H9 (cell line): ENCODE measurements at regions not wholly inside any gene's neighbourhood (a gene's known extent, or its start where the extent isn't known, plus 50 kb on each side); places are given as distances from the start of the nearest gene placed in this dataset.

Experiments
- DNase-seq: peaks from one replicate; pipeline ENCODE4 v3.0.0-alpha.2; 2017
- H2AFZ ChIP-seq: one replicate; pipeline ENCODE4 v1.6.1; 2013; ENCODE audit warnings: mild to moderate bottlenecking, low read length, control low read depth, moderate library complexity
- H2AK5ac ChIP-seq: 2 replicates; pipeline ENCODE4 v1.6.1; 2013; ENCODE audit warnings: low read length, control low read depth, mixed read lengths; ENCODE audit not compliant: insufficient read length
- H2BK120ac ChIP-seq: one replicate; pipeline ENCODE4 v1.6.1; 2013; ENCODE audit warnings: low read depth, mild to moderate bottlenecking, low read length, control low read depth, inconsistent platforms; ENCODE audit not compliant: poor library complexity, severe bottlenecking
- H2BK12ac ChIP-seq: 2 replicates; pipeline ENCODE4 v1.6.1; 2013; ENCODE audit warnings: low read length, control low read depth, mixed read lengths, low read depth; ENCODE audit not compliant: insufficient read length
- H2BK15ac ChIP-seq: 2 replicates; pipeline ENCODE4 v1.6.1; 2013; ENCODE audit warnings: low read depth, low read length, control low read depth
- H2BK20ac ChIP-seq: one replicate; pipeline ENCODE4 v1.6.1; 2013; ENCODE audit warnings: low read depth, mild to moderate bottlenecking, low read length, control low read depth, inconsistent platforms; ENCODE audit not compliant: poor library complexity, severe bottlenecking
- H2BK5ac ChIP-seq: 2 replicates; pipeline ENCODE4 v1.6.1; 2013; ENCODE audit warnings: low read length, control low read depth, mixed read lengths; ENCODE audit not compliant: insufficient read length
- H3K14ac ChIP-seq: 2 replicates; pipeline ENCODE4 v1.6.1; 2013; ENCODE audit warnings: low read length, control low read depth; ENCODE audit not compliant: insufficient read depth
- H3K18ac ChIP-seq: 2 replicates; pipeline ENCODE4 v1.6.1; 2013; ENCODE audit warnings: low read depth, mild to moderate bottlenecking, mixed read lengths, low read length, control low read depth; ENCODE audit not compliant: insufficient read length
- H3K23ac ChIP-seq: 2 replicates; pipeline ENCODE4 v1.6.1; 2013; ENCODE audit warnings: low read length, control low read depth, mixed read lengths, low read depth; ENCODE audit not compliant: insufficient read length
- H3K23me2 ChIP-seq: 2 replicates; pipeline ENCODE4 v1.6.1; 2013; ENCODE audit warnings: low read depth, mild to moderate bottlenecking, mixed read lengths, low read length, control low read depth; ENCODE audit not compliant: insufficient read length, poor library complexity, severe bottlenecking
- H3K27ac ChIP-seq: 2 replicates; pipeline ENCODE4 v1.5.1; 2013; ENCODE audit warnings: low read length, control low read depth, mixed read lengths, low read depth; ENCODE audit not compliant: insufficient read length
- H3K27me3 ChIP-seq: 2 replicates; pipeline ENCODE4 v1.6.1; 2013; ENCODE audit warnings: low read length, control low read depth, inconsistent platforms; ENCODE audit not compliant: insufficient read depth
- H3K4ac ChIP-seq: 2 replicates; pipeline ENCODE4 v1.6.1; 2013; ENCODE audit warnings: low read depth, mild to moderate bottlenecking, control low read depth, inconsistent platforms, low read length, moderate library complexity
- H3K4me1 ChIP-seq: 2 replicates; pipeline ENCODE4 v1.6.1; 2013; ENCODE audit warnings: low read length, control low read depth, inconsistent platforms; ENCODE audit not compliant: insufficient read depth
- H3K4me2 ChIP-seq: 2 replicates; pipeline ENCODE4 v1.6.1; 2013; ENCODE audit warnings: low read length, control low read depth, mixed read lengths; ENCODE audit not compliant: insufficient read length, insufficient read depth
- H3K56ac ChIP-seq: 2 replicates; pipeline ENCODE4 v1.6.1; 2013; ENCODE audit warnings: low read depth, mild to moderate bottlenecking, mixed read lengths, low read length, control low read depth; ENCODE audit not compliant: insufficient read length
- H3K79me1 ChIP-seq: 2 replicates; pipeline ENCODE4 v1.6.1; 2013; ENCODE audit warnings: low read depth, mild to moderate bottlenecking, moderate library complexity, low read length, control low read depth, inconsistent platforms; ENCODE audit not compliant: insufficient read depth, poor library complexity, severe bottlenecking
- H3K79me2 ChIP-seq: 2 replicates; pipeline ENCODE4 v1.6.1; 2013; ENCODE audit warnings: low read length, control low read depth, inconsistent platforms; ENCODE audit not compliant: insufficient read depth
- H3K9ac ChIP-seq: 2 replicates; pipeline ENCODE4 v1.6.1; 2013; ENCODE audit warnings: low read length, control low read depth, mixed read lengths; ENCODE audit not compliant: insufficient read length; ENCODE audit errors: extremely low read depth
- H3K9me3 ChIP-seq: one replicate; pipeline ENCODE4 v1.6.1; 2013; ENCODE audit warnings: low read depth, low read length, inconsistent platforms; ENCODE audit not compliant: control insufficient read depth
- H3T11ph ChIP-seq: one replicate; pipeline ENCODE4 v1.6.1; 2013; ENCODE audit warnings: mild to moderate bottlenecking, low read length, control low read depth, inconsistent platforms
- H4K20me1 ChIP-seq: one replicate; pipeline ENCODE4 v1.6.1; 2013; ENCODE audit not compliant: control insufficient read depth, insufficient read length, insufficient read depth
- H4K5ac ChIP-seq: 2 replicates; pipeline ENCODE4 v1.6.1; 2013; ENCODE audit warnings: low read depth, mild to moderate bottlenecking, mixed read lengths, low read length, control low read depth; ENCODE audit not compliant: insufficient read length
- H4K8ac ChIP-seq: replicated peaks from 2 replicates; pipeline ENCODE4 v1.6.1; 2013; ENCODE audit warnings: low read length, control low read depth, mixed read lengths, low read depth; ENCODE audit not compliant: insufficient read length
- H4K91ac ChIP-seq: 2 replicates; pipeline ENCODE4 v1.6.1; 2013; ENCODE audit warnings: low read depth, mild to moderate bottlenecking, moderate library complexity, mixed read lengths, low read length, control low read depth; ENCODE audit not compliant: insufficient read length
- H3K27ac Mint-ChIP-seq, 3 experiments: 2 replicates in 2 of 3; 3 replicates in 1 of 3; pipeline ENCODE4 v1.8.0; 2020 to 2021; ENCODE audit warnings: mixed read lengths in 3 of 3, mild to moderate bottlenecking in 1 of 3, moderate library complexity in 1 of 3
- H3K27me3 Mint-ChIP-seq: 2 replicates; pipeline ENCODE4 v1.8.0; 2021; ENCODE audit warnings: low read depth, mild to moderate bottlenecking, moderate library complexity, mixed read lengths
- H3K36me3 Mint-ChIP-seq, 3 experiments: 2 replicates in 2 of 3; 3 replicates in 1 of 3; pipeline ENCODE4 v1.8.0; 2020 to 2021; ENCODE audit warnings: low read depth in 3 of 3, mixed read lengths in 3 of 3; ENCODE audit not compliant: insufficient read depth in 1 of 3
- H3K4me1 Mint-ChIP-seq, 2 experiments: 2 replicates each; pipeline ENCODE4 v1.8.0; 2020; ENCODE audit warnings: mixed read lengths in 2 of 2
- H3K4me3 Mint-ChIP-seq, 2 experiments: 2 replicates in 1 of 2; 3 replicates in 1 of 2; pipeline ENCODE4 v1.8.0; 2020 to 2021; ENCODE audit warnings: mild to moderate bottlenecking in 2 of 2, mixed read lengths in 2 of 2, moderate library complexity in 1 of 2
- H3K9me3 Mint-ChIP-seq, 2 experiments: 2 replicates in 1 of 2; 3 replicates in 1 of 2; pipeline ENCODE4 v1.8.0; 2020; ENCODE audit warnings: mild to moderate bottlenecking in 2 of 2, mixed read lengths in 2 of 2, moderate library complexity in 1 of 2
- WGBS: extraction: QIAGEN DNeasy Blood & Tissue Kit; methylation state at CpG from one replicate; pipeline ENCODE4 v1.1.7; 2013; ENCODE audit warnings: missing lambda C conversion rate, low lambda C conversion rate, mixed read lengths; ENCODE audit not compliant: insufficient read length; ENCODE audit errors: extremely low coverage; 5-methylcytosine and 5-hydroxymethylcytosine counted together
- TF ChIP-seq, protein P1 (sequence below): fragments of 200-600 bp; sonication (generic); conservative IDR thresholded peaks from 3 replicates; pipeline ENCODE4 v1.8.0; 2021; ENCODE audit warnings: antibody characterized with exemption, mild to moderate bottlenecking

DNA sequence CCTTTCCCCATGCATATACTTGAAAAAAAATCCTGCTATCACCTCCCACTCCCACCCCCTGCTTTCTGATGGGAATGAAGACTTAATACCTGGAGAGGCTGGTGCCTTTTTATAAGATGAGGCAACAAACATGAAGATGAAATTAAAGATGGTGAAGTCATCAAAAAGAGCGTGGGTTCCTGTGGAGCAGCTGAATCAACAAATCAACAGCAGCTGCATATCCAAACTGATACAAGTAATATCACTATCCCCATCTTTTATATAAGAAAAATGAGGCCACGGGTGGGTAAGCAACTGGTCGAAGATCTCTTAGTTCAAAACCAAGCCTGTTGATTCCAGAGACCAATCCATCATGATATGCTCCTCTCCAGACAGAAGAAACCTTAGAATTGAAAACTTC lies 268.5 kb downstream of the ENC1 start:
- Histone ChIP-seq H4K20me1 (no peaks in the 10 kb centered on the region), H3K79me1 (no peaks in the 10 kb centered on the region), H3K14ac (no peak overlapping the region), H3K79me2 (no peaks in the 10 kb centered on the region), H4K5ac (no peak overlapping the region), H3T11ph (no peak overlapping the region), H4K8ac (no peak overlapping the region), H2AFZ (no peak overlapping the region), H3K9ac (no peak overlapping the region), H2BK120ac (no peak overlapping the region), H2BK15ac (no peak overlapping the region), H2BK20ac (no peak overlapping the region), H3K4me1 (no peaks in the 10 kb centered on the region; the same call in 1 of the 2 replicates), H3K23me2 (no peaks in the 10 kb centered on the region), H3K18ac (no peak overlapping the region), H3K27ac (no peak overlapping the region), H2BK12ac (no peak overlapping the region), H2BK5ac (no peak overlapping the region), H3K4ac (no peak overlapping the region), H4K91ac (no peak overlapping the region), H3K9me3 (no peaks in the 10 kb centered on the region), H3K56ac (no peak overlapping the region), H3K27me3 (no peaks in the 10 kb centered on the region), H3K23ac (no peak overlapping the region), H3K4me2 (no peak overlapping the region), H2AK5ac (no peak overlapping the region)
- TF ChIP-seq, protein P1, sequence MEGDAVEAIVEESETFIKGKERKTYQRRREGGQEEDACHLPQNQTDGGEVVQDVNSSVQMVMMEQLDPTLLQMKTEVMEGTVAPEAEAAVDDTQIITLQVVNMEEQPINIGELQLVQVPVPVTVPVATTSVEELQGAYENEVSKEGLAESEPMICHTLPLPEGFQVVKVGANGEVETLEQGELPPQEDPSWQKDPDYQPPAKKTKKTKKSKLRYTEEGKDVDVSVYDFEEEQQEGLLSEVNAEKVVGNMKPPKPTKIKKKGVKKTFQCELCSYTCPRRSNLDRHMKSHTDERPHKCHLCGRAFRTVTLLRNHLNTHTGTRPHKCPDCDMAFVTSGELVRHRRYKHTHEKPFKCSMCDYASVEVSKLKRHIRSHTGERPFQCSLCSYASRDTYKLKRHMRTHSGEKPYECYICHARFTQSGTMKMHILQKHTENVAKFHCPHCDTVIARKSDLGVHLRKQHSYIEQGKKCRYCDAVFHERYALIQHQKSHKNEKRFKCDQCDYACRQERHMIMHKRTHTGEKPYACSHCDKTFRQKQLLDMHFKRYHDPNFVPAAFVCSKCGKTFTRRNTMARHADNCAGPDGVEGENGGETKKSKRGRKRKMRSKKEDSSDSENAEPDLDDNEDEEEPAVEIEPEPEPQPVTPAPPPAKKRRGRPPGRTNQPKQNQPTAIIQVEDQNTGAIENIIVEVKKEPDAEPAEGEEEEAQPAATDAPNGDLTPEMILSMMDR, result no peak
- H3K9me3 Mint-ChIP-seq, result peaks cover 0 to 1% of the 10 kb centered on the region in 2 experiments; a peak in 1 of 5 replicates
- H3K4me3 Mint-ChIP-seq, result no peak overlapping the region
- no peak overlapping the region for H3K27ac Mint-ChIP-seq
- peaks cover 2% of the 10 kb centered on the region; the same call in 1 of the 2 replicates for H3K27me3 Mint-ChIP-seq
- H3K4me1 Mint-ChIP-seq, result peaks cover 19 to 21% of the 10 kb centered on the region in 2 experiments
- H3K36me3 Mint-ChIP-seq, result no peaks in the 10 kb centered on the region
- DNase-seq, result no peak
- no CpG with 5 or more reads among the region's 3 CpGs for WGBS
